NCI-H226 (cell line): ENCODE measurements at regions not wholly inside any gene's neighbourhood (a gene's known extent, or its start where the extent isn't known, plus 50 kb on each side); places are given as distances from the start of the nearest gene placed in this dataset.

Experiments used
- DNase-seq: peaks from one replicate; pipeline ENCODE4 v3.0.0-alpha.2; 2015

- no peak for DNase-seq
Measured at GRCh38 chr9:91161465-91162300, 200.0 kb downstream of the AUH start.

GRCh38 chr9:91162311-91162710 lies 199.4 kb downstream of the AUH start:
- peak; percentile 13 for DNase-seq

DNA sequence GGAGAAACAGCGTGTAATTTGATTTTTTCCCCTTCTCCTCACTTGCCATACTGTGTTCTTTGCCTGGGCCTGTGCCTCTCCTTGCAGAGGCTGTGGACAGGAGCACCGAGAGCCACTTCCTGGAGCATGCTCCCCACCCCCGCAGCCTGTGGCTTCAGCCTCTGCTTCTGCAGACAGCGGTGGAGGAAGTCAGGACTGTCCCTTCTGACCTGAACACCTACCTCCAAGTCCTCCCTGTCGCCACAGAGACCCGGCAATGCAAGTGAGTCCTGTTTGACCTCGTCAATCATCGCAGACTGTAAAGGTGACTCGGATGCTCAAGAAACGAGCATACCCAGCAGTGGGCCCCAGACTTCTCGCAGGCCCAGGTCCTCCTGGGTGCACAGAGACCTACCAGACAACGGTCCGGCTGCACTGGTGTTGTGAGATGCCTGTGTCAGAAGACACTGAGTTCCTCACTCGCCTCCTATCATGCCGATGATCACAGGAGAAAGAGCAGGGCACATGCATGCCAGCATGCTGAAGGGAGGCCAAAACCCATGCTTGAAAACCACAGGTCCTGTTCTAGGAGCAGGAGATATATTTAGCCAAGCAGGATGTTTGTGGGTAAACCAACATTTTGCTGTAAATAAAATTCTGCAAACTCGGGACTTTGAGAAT lies 198.8 kb downstream of the AUH start:
- no peak for DNase-seq

GRCh38 chr9:91163444-91163772 lies 198.3 kb downstream of the AUH start:
- DNase-seq = no peak

- DNase-seq = no peak
Measured at GRCh38 chr9:91163773-91164471, 197.8 kb downstream of the AUH start.
